HG02973 (cell line): ENCODE measurements at regions not wholly inside any gene's neighbourhood (a gene's known extent, or its start where the extent isn't known, plus 50 kb on each side); places are given as distances from the start of the nearest gene placed in this dataset.
"Not testable (repeated sequence)": the region's sequence is repeated elsewhere in the genome, so short reads cannot be mapped to it uniquely, and the experiment has no call there.

Experiments used
- ATAC-seq: cut with Tn5 transposase; IDR thresholded peaks from one replicate; pipeline ENCODE4 v1.9.1; 2021; ENCODE audit warnings: moderate library complexity; ENCODE audit not compliant: unreplicated experiment

DNA sequence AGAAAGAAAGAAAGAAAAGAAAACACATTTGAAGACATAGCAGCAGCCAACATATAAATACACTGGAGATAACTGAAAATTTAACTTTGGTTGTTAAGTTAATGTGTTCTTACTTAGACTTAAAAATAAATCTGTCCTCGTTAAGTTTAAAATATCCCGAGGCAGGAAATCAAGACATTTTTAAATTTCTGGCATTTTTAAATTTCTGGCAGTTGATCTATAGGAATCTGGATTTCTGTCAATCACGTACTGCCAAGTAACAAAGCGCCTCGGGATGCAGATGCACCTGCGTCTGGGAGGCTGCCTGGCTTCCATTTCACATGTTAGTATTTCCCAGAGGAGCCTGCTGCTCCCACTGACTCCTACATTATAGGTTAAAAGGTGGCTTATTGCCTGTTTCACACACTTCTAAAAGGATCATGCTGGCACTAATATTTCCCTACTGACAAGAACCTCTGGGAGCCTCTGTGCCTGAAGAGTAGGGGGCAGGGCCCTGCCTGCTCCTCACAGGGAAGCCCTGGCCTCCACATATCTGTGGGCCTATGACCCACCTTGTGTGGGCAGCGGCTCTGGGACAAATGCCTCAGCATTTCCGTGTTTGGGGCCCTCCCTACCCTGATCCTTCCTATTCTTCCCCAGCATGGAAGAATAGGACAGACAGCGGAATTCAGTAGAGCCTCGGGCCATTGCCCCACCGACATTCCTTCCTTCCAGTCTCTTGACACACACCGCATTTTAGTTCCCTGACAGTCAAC lies 62.8 kb upstream of the ATP12A start:
- no peak for ATAC-seq

DNA sequence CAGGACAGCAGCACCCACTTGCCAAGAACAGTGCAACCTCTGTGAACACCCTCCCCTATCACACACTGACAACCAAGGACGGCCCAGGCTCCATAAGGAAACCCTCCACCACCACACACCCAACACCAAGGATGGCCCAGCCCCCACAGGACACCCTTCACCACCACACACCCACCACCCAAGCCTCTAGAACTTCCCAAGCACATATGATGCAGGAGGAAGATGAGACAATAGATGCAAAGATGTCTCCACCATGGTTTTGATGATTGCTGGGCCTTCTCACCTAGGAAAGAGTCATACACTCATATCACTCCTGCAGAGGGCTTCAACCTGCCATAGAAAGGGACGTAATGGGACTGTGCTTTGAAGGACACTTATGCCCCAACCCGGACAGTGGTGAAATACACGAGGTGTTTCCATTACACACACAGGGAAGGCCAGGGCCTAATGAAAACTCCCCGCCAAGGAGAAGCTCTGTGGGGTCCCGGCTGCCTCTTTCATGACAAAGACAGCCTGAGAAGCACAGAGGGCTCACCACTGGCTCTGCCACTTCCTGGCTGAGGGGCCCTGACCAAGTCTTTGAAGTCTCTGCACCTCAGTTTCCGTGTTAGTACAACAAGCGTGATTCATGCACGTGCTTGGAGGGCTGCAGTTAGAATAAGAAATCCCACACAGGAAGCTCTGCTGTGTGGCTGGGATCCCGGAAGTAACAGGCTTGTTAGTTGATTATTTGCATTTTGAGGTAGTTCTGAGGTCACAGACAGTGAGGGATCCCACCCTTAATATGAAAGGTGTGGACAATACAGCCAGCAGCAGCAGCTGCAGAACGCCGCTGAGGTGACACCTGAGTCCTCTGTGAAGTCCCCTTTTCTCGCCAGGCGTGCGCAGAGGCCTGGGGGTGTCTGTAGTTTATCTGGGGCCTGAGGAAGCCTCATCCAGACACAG lies 61.9 kb upstream of the ATP12A start:
- ATAC-seq: peak; percentile 57

GRCh38 chr13:24619282-24619681 lies 60.9 kb upstream of the ATP12A start:
- no peak for ATAC-seq

- ATAC-seq: not testable (repeated sequence)
These were observed 57.6 kb upstream of the ATP12A start for GRCh38 chr13:24622481-24623148.

DNA sequence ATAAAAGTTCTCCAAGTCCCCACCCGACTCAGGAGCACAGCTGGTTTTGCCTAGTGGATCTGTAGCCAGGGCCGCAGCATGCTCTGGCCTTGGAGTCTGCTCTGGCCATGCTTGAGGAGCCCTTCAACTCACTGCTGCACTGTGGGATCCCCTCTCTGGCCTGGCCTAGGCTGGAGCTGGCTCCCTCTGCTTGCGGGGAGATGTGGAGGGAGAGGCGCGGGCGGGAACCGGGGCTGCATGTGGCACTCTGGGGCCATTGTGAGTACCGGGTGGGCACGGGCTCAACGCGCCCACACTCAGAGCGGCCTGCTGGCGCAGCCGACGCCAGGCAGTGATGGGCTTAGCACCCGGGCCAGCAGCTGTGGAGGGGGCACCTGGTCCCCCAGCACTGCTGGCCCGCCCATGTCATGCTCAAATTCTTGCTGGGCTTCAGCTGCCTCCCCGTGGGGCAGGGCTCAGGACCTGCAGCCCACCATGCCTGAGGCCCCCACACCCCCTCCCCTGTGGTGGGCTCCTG lies 57.0 kb upstream of the ATP12A start:
- no peak for ATAC-seq

GRCh38 chr13:24624363-24624762 lies 55.8 kb upstream of the ATP12A start:
- ATAC-seq: no peak

- no peak for ATAC-seq
These were observed 55.4 kb upstream of the ATP12A start for GRCh38 chr13:24624801-24625231.

DNA sequence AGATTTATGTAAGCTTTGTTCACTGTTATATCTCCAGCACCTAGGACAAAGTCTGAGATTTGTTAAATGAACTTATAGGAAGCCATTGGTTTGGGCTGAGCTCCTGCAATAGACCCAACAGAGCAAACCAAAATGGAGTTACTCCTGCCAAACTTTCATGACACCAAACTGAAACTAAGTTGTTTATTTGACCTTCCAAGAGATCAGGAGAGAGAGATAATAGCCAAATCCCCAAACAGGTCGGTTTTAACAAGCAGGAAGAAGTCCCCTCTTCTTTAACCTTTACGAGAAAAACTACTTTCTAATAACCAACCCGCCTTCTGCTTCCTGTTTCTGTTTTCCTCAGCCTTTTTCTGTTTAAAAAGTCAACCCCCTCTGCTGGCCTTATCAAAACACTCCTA lies 54.9 kb upstream of the ATP12A start:
- no peak for ATAC-seq

GRCh38 chr13:24625870-24626849 lies 54.0 kb upstream of the ATP12A start:
- no peak for ATAC-seq

- ATAC-seq: no peak
These were observed 53.0 kb upstream of the ATP12A start for GRCh38 chr13:24627090-24627714.

DNA sequence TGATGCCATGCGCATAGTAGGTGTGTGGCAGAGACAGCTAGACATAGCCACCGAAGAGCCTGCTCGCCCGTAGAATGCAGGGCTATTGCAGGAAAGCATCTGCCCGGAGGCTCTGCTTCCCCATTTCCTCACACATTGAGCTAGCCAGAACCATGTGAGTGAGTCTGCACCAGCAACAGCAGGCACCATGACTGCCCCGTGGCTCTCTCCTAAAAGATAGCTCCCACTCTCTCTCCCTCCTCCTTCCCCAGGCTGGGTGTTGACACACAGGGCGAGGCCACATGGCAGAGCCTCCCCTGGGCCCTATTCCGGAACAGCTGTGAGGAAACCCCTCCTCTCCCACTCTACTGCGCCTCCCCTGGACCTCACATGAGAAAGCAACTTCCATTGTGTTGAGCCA lies 52.3 kb upstream of the ATP12A start:
- ATAC-seq: no peak

- ATAC-seq: no peak
These were observed 50.9 kb upstream of the ATP12A start for GRCh38 chr13:24629320-24629719.

DNA sequence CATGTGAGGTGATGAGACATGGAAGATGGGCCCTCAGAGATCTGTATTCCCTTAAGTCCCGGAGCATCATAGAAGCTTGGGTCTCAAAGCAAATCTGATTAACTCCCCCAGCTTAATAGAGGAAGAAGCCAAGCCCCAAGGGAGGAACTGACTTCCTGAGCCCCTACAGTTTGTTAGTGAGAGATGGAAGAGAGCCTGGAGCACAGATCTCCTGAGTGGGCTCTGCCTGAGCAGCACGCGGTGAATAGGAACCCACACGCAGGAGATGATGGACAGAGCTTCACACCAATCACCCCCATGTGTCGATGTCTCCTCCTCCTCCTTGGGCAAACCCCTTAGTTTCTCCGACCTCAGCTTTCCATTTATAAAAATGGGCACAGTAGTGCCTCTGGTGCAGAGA lies 50.1 kb upstream of the ATP12A start:
- no peak for ATAC-seq
